HG03064 (cell line): ENCODE measurements at regions not wholly inside any gene's neighbourhood (a gene's known extent, or its start where the extent isn't known, plus 50 kb on each side); places are given as distances from the start of the nearest gene placed in this dataset.
A peak's percentile ranks its signal among the peaks of the same experiment; 100 is the strongest.

Source experiments
- ATAC-seq: cut with Tn5 transposase; IDR thresholded peaks from one replicate; pipeline ENCODE4 v1.9.1; 2021; ENCODE audit warnings: low read depth; ENCODE audit not compliant: unreplicated experiment

DNA sequence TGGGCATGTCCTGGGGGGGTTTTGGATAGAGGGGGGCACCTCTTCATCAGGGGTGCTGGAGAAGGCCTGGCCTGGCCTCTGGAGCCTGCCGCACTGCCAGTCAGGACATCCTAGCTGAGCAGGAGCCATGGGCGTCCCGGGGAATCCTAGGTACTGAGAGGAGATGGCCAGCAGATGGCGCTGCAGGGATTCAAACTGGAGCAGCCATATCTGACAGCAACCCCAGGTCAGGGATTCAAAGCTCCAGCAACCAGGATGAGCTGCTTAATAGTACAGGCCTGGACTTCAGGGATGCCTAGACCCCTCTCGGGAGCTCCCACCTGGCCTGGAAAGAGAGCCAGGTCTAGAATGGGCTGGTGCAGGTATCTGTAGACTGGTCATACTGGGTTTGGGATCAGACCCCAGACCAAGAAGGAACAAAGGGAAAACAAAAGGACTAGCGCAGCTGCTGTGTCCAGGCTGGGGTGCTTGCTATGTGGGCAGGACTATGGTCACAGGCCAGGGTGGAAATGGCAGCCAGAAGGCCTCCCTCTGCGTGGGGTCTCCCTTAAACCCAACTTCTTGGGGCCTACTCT, 306.9 kb upstream of the RBFOX1 start:
- no peak for ATAC-seq

DNA sequence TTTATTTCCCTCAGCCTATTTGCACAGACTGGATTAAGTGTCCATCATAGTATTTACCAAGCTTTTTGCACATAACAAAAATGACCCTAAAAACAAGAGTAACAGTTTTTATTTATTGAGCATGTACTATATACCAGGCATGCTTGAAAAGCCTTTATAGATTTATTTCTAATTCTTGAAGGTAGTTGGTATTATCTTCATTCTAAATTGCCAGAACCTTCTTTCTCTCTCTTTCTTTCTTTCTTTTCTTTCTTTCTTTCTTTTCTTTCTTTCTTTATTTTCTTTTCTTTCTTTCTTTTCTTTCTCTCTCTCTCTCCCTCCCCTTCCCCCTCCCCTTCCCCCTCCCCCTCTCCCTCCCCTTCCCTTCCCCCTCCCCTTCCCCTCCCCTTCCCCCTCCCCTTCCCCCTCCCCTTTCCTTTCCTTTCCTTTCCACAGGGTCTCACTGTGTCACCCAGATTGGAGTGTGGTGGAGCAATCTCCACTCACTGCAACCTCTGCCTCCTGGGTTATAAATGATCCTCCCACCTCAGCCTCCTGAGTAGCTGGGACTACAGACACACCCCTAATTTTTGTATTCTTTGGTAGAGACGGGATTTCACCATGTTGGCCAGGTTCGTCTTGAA, 310.9 kb upstream of the RBFOX1 start:
- ATAC-seq, result no peak

DNA sequence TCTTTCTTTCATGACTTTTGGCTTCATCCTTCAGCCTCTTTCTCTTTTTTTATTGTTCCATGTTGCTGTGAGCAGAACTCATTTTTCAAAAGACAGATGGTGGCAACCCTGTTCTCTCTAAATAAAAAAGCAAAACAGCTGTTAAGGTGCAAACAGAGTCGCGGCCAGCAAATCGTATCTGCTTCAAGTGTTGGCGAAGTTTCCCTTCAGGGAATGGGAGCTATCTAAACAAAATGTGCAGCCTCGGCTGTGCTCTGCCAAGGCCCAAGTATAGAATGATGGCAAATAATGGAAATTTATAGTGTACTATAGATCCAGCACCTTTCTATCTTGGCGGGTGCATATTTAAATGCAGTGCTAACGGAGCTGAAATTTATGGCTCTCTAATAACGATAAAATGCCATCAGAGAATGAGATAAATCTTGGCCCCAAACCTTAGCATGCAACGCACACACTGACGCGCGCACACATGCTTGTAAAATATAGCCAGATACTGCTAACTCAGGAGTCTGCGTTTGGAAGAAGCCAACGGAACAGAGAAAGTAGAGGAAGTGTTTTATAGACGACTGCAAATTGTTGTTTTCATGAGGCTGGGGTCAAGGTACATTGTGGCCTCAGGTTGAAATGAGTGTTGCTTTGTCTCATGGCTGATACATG, 315.5 kb upstream of the RBFOX1 start:
- no peak for ATAC-seq

DNA sequence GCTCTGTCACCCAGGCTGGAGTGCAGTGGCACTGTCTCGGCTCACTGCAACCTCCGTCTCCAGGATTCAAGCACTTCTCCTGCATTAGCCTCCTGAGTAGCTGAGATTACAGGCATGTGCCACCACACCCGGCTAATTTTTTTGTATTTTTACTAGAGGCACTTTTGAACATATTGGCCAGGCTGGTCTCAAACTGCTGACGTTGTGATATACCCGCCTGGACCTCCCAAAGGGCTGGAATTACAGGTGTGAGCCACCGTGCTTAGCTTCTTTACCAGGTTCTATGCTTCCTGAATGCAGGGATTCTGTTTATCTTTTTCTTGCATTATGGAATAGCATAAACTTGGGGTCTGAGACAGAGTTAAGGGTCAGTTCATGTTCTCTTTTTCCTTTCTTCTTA, 317.9 kb upstream of the RBFOX1 start:
- ATAC-seq, result no peak

DNA sequence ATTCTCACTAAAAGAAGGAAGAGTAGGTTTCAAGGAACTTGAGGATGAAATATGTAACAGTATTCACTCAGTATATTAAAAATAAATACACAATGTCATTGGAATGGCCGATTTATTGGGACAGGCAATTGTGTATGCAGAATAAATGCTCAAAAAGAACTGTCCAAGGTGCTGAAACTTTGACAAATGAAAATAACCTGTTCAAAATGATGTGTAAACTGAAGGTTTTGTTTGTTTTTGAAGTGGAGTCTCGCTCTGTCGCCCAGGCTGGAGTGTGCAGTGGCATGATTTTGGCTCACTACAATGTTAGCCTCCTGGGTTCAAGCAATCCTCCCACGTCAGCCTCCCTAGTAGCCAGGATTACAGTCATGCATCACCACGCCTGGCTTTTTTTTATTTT, 318.7 kb upstream of the RBFOX1 start:
- no peak for ATAC-seq

DNA sequence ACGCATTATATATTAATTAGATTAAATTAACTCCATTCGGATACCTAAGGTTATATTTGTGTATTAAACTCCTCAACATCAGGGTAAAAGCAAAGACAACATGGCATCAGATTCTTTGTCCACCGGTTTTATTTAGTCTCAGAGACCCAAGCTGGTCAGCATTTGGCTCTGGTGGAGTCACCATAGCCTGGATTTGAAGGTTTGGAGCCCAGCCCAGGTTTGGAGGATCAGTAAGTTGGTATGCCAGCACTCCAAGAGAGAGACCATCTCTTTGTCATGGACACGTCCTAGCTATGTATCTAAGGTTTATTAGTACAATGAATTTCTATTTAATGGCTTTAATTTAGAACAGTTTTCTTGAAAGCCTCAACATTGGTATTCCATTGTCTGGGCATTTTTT, 328.4 kb upstream of the RBFOX1 start:
- no peak for ATAC-seq

DNA sequence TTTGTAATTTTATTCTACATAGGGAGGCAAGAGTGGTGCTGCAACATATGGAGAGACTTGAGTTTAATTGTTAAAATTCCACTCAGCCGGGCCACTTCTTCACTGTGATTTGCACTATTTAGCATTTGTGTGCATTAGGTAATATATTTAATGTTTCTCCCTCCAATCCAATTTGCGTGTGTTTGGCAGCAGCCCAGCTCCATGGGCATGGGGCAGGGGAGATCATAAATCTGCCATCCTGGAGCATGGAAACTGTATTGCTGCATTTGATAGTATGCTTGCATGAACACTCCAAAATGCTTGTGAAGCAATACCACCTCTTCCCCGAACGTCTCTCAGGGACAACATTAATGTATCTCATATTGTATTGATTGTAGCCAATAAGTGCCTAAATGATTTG, 339.1 kb upstream of the RBFOX1 start:
- no peak for ATAC-seq

DNA sequence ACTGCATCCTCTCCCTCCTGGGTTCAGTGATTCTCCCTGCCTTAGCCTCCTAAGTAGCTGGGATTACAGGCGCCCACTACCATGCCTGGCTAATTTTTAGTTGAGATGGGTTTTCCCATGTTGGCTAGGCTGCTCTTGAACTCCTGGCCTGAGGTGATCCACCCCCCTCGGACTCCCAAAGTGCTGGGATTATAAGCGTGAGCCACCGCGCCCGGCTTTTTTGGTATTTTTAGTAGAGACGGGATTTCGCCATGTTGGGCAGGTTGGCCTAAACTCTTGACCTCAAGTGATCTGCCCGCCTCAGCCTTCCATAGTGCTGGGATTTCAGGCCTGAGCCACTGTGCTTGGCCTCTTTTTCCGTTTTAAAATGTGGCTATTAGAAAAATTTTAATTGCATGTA, 343.8 kb upstream of the RBFOX1 start:
- no peak for ATAC-seq

DNA sequence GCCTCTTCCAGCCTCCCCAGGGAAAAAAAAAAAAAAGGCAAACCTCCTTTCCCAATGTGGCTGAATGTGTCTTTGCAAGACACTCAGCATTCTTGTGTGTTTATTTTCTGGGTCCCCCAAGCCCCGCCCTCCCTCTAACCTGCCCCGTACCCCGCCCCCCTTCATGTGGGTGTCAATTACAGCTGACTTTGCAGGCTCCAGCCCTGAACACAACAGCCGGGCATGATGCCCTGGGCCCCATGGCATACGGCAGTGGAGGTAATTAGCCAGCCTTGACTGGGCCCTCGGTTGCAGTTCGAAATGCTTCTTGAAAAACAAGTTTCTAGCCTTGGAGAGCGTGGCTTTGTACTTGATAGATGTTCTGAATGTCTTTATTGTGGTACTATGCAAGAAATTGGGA, 354.7 kb upstream of the RBFOX1 start:
- ATAC-seq, result no peak

DNA sequence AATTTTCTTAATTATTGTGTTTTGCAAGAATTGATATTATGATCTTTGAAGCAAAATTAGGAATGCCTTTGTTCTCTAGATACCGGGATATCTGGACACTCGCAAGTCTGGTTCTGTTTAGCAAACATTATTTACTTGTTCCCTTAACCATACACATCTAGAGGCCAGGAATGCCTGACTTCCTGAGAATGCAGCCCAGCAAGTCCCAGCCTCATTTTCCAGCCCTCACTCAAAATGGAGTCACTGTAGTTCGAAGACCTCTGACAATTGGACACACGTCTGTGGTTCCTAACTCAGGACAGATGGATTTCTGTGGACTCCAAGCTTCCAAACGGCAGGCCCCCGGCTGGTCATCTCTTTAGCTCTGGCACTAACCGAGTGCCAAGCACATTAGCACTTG, 355.4 kb upstream of the RBFOX1 start:
- ATAC-seq, result no peak

DNA sequence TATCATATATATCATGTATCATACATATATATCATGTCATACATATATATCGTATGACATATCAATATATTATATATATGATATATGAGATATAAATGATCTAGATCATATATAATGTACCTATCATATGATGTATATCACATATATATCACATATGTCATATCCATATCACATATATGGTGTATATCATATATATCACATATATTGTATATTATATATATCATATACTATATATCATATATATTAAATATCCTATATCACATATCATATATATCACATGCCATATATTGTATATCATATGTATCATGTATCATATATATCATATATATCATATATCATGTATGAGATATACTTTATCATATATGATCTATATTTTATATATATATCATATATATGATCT, 355.9 kb upstream of the RBFOX1 start:
- no peak for ATAC-seq

DNA sequence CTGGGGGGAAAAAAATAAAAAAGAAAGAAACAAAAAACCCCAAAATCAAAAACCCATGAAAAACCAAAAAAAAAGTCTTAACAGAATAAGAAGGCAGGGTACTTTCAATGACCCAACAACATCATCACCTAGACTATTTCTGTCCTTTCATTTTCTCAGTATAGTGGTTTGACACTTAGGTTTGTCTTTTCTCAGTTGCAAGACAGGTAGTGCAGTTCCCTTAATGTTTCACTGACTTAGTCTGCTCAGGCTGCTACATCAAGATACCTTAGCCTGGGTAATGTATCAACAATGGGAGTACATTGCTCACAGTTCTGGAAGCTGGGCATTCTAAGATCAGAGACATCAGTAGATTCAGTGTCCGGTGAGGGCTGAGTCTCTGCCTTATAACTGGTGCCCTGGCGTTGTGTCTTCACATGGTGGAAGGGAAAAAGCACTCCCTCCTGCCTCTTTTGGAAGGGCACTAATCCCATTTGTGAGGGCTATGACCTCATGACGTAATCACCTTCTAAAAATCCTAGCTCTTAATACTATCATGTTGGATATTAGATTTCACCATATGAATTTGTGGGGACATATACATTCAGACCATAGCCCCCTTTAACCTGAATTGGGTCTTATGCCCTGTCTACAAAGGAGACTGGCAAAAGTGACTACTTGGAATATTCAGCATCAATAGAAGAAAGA, 362.3 kb upstream of the RBFOX1 start:
- no peak for ATAC-seq

DNA sequence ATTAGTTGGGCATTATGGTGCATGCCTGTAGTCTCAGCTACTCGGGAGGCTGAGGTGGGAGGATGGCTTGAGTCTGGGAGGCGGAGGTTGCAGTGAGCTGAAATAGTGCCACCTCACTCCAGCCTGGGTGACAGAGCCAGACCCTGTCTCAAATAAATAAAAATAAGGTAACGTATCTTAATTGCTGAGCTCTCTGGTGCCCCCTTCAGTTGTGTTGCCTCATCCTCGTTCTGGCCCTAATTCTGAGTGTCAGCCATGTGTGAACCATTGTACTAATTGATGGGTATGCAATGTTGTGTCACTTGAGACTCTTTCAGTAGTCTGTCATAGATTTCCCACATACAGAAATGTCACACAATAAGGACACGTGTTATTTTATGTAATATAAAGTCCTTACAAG, 363.1 kb upstream of the RBFOX1 start:
- no peak for ATAC-seq

DNA sequence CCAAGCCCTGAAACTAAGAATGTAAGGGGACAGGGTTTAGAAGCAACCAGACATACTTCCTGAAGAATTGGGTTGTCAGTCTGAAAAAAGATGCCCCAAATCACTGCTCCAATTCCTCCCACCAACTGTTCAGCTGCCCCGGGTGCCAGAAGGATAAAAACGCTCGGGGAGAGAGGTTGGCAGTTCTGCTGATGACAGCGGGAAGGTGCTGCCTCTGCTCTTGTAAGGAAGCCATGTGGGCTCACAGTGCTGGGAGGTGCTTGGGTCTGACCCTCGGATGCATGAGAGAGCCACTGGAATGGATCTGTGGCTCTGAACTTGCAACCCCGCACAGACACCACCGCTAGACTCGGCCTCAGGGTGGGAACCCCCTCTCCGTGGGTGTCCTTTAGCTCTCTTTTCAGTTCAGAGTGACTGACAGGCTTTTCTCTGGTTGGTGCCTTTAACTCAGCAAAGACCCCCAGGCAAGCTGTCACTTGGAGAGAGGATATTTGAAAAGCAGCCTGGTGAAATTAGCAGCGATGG, 364.8 kb upstream of the RBFOX1 start:
- ATAC-seq, result no peak

DNA sequence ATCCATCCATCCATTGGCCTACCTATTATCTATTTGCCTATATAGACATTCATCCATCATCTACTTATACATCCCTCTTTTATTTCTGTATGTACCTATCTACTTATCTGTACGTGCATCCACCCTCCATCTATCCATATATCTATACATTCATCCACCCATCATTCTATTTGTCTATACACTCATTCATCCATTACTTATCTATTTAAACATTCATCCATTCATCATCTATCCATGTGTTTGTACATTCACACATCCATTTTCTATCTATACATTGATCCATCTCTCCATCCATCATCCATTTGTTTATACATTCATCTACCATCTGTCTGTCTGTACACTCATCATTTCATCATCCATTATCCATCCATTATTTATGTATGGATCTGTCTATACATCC, 365.7 kb upstream of the RBFOX1 start:
- no peak for ATAC-seq

DNA sequence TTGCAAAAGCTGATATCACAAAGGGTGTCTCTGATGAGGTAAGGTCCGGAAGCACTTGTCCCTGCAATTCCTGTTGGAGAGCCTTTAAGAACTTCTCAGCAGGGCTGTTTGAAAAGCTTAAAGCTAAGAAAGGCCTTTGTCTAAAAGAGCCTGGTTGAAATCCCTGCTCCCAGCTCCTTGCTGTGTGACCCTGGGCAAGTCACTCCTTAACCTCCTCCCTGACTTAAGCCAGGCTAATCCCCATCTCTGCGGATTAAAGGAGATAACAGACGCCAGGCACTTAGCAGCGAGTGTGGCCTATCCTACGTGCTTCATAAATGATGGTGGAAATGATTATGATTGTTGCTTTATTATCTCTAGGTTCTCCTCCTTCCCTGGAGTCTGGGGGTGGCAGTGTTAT, 368.0 kb upstream of the RBFOX1 start:
- ATAC-seq, result no peak

DNA sequence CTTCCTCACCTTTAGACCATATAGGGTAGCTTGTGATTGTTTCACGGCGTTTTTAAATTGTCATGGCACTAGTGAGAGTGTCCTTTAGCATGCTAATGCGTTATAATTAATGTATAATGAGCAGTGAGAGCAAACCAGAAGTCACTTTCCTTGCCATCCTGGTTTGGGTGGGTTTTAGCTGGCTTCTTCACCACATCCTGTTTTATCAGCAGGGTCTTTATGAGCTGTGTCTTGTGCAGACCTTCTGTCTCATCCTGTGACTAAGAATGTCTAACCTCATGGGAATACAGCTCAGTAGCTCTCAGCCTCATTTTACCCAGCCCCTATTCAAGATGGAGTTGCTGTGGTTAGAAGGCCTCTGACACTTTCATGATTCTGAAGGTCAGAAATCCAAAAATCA, 370.9 kb upstream of the RBFOX1 start:
- ATAC-seq, result peak; percentile 59

DNA sequence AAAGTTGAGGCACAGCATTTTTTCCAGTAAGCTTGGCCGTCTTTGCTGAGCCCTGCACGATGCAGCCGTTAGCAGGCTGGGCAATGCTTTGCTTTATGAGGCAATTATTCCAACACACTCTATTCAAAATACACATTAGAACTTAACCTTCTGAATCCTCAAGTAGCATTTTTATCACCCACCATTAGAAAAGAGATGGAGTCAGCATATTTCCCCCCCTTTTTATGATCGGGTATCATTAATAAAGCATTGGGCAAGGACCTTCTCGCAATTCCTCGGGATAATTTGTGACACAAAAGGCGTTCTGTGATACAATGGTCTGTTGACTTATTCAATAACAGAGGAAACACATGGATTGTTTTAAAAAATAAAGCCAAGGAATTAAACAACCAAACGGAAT, 374.5 kb upstream of the RBFOX1 start:
- no peak for ATAC-seq

DNA sequence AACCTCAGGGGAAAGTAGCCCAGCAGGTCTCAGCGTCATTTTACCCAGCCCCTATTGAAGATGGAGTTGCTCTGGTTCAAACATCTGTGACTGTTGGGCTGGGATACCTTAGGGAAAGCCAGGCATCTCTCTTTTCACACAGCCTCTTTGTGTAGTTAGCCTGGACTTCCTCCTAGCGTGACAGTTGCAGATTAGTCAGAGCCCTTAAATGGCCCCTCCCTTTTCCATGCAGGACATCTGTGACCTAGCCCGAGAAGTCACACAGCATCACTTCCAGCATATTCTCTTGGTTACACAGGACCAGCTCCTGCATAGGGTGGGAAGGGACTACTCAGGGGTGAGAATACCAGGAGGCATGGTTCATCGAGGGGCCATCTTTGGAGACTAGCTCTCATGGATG, 375.0 kb upstream of the RBFOX1 start:
- ATAC-seq, result no peak

DNA sequence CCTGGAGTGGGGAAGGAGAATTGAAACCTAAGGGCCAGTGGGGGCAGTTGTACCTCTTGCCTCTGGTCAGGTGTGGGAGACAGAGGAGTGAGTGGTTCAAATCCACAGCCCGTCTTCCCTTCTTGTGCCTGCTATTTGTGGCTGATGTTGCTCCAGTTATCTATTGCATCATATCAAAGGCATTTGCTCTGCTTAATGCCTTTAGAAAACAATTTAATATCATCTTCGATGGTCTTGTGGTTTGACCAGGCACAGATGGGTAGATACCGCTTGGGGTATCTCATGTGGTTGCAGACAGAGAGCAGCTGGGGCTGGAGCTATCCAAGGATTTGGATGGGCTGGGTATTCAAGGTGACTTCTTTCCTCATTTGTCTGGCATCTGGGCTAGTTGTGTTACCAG, 376.1 kb upstream of the RBFOX1 start:
- no peak for ATAC-seq

DNA sequence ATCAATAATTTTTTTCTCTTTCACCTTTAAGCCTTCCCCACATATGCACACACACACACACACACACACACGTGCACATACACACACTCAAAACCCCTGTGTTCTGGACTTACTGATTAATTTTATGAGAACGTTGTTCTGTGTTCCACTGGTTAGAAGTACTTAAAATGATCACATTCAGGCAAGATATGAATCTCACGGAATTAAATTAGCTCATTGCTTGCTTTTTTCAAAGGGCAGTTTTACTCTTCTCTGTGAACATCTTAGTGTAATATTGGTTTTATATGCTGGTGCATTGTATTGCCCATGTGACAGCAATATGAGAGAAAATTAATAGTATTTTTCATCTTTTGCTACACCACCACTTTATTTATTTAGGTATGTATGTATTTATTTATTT, 377.3 kb upstream of the RBFOX1 start:
- no peak for ATAC-seq

DNA sequence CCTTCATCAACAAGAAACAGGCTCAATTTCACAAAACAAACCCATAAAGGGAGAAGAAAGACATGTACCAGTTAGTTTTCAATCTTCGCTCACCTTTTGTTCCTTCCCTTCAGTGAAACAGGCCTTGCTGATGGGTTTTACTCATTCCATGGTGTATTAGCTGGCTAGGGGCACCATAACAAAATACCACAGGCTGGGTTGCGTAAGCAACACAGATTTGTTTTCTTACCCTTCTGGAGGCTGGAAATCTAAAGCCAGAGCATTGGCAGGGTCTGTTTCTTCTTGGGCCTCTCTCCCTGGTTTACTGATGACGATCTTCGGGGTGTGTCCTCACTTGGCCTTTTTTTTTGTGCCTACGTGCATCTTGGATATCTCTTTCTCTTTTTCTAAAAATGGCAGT, 383.4 kb upstream of the RBFOX1 start:
- ATAC-seq, result no peak
